Nucleus accumbens (tissue), 56 donors: ENCODE measurements at regions not wholly inside any gene's neighbourhood (a gene's known extent, or its start where the extent isn't known, plus 50 kb on each side); places are given as distances from the start of the nearest gene placed in this dataset.
A peak's percentile ranks its signal among the peaks of the same experiment; 100 is the strongest.

Experiments used
- DNase-seq, 56 donors: peaks; one replicate each; lab custom pipeline; 2025; lab: John Stamatoyannopoulos, UW

DNA sequence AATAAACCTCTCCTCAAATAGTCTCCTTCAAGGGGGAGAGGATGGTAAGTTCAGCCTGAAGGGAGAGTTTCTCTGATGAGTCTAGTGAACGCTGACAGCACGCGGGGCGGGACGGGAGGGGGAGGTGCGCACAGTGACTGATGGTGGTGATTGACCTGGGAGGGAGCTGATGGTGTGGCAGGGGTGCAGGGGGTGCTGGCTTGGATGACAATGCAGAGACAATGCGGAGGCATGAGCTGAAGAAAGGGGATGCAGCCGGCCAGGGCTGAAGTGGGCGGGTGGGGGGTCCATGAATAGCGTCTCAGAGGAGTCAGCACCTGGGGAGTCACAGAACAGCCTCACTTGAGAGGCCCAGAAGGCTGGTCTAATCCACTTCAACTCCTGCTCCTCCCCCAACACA lies 142.5 kb upstream of the PJA1 start:
- no peak for DNase-seq

DNA sequence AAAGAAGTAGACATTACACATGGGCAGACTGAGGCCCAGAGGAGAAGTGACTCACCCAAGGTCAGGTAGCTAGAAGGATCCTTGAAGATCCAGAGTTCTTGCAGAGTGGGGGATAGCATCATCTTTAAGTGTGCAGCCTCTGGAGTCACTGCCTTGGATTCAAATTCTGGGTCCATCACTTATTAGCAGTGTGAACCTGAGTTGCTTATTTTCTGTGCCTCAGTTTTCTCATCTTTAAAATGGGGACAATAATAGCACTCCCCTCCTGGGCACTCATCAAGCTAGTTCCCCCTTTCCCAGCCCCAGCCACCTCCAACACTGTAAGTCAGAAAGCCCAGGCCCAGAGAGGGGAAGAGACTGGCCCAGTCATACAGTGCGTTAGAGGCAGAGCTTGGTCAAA lies 141.8 kb upstream of the PJA1 start:
- no peak for DNase-seq

- DNase-seq = no peak
Measured at GRCh38 chrX:69306063-69306404, 140.8 kb upstream of the PJA1 start.

- peak in 8 of 56 donors; percentile 1 to 47 (median 2) for DNase-seq
Measured at GRCh38 chrX:69305333-69306062, 140.2 kb upstream of the PJA1 start.

GRCh38 chrX:69303231-69303630 lies 138.0 kb upstream of the PJA1 start:
- DNase-seq = no peak

GRCh38 chrX:69299951-69300714 lies 134.9 kb upstream of the PJA1 start:
- DNase-seq = no peak

DNA sequence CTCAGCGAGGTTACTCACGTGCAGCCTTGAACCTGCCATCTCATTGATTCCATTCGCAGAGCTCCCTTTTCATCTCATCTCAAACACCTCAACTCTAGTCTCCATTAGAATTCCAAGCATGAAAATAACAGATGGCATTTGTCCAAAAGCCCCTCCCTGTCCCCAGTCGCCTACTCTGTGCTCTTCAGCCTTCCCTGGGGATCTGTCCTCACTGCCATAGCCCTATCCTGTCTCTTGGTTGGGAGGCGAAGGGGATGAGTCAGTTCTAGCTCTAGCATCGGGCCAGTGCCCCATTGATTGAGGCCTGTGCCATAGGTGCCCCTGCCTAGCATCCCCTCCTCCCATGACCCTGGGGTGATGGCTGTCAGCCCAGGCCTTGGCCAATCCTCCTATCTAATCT lies 134.0 kb upstream of the PJA1 start:
- no peak for DNase-seq

- no peak for DNase-seq
Measured at GRCh38 chrX:69298466-69299140, 133.3 kb upstream of the PJA1 start.

- no peak for DNase-seq
Measured at GRCh38 chrX:69297506-69297905, 132.3 kb upstream of the PJA1 start.

DNA sequence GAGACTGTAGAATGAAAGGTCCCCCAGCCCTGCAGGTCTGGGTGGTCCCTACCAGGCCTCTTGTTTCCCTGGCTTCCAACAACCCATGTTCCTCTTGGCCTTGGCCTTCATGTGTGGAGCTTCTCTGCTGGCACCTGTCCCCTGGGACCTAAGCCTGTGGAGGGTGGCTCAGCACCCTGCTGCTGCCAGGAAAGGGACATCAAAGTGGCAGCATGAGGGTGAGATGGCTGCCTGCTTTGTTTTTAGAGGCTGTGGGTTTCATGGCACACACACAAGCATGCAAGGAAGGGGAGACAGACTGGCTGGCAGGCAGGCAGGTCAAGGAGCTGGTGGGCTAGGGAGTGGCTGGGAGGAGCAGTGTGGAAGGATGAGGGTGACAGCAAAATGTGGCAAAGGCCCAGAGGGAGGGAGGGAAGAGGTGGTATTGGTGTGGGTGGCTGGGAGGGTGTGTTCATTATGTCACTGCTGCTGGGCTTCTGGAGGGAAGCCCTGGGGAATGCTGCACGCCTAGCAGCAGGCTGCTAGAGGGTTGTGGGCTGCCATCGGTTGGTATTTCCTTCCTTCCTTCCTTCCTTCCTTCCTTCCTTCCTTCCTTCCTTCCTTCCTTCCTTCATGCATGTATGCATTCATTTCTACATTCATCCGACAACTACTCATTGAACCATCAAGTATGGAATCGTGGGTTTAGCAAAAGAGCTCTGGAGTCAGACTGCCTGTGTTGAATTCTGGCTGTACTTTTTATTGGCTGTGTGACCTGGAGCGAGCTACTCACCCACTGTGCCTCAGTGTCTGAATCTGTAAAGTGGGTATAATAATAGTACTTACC lies 128.7 kb upstream of the PJA1 start:
- no peak for DNase-seq

GRCh38 chrX:69291116-69291515 lies 125.9 kb upstream of the PJA1 start:
- no peak for DNase-seq

DNA sequence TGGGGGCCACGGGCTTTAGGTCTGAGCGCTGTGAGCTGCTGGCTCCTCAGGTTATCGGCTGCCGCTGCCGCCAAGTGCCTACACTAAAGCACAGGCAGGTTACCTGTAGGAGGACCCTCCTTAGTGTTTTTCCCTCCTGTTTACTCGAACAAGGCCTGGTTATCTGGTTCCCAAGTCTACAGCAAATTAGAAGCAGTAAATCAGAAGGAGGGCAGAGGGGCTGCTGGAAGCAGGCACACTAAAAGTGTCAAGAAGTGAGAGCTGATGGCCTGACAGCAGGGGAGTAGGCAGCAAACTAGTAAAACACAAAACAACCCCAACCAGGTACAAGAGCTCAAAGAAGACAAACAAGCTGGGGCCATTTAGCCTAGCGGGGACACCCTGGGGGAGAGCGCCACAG lies 125.0 kb upstream of the PJA1 start:
- DNase-seq = no peak

DNA sequence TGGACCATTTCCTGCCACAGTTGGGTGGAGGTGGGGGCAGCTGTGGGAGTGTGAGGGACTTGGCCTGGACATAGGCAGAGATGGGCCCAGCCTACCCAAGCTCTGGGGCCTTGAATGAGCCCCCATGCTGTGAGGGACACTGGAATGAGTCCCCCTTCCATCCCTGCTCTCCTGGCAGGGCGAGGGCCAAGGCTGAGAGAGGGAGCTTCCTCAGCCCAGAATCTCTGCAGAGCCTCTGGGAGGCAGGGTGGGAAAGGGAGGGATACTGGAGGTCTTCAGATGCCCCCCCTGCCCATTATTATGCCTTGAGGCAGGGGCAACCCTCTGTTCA lies 124.5 kb upstream of the PJA1 start:
- DNase-seq = no peak

DNA sequence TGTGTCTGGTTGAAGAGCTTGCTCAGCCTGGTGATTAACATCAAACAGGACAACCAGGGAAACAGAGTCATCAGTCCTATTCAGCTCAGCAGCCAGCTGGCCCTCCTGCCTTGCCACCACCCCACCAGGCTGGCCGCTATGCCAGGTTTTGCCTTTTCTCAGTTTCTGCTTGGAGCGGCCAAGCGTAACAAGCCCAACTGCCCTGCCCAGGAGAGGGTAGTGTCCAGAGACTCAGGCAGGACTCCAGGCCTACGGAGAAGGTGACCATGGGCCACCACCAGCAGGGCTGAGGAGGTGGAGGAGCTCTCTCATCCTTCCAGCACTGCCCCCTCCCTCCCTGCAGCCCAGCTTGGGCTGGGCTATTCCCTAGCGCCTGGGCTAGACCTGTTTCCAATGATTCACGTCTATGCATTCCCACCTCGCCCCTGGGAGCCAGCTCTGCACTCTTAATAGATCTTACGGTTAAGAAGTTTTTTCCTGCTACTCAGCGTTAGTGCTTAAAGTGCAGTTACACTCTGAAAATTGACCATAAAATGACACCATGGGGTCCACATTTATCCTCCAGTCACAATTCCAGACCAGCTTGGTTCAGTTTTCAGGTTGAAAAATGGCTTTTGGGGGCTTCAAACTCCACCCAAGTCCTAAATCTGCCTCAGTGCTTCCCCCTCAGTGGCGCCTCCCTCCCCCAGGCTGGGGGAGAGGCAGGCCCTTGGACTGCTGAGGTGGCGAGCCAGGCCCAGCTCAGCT lies 124.0 kb upstream of the PJA1 start:
- DNase-seq = no peak

DNA sequence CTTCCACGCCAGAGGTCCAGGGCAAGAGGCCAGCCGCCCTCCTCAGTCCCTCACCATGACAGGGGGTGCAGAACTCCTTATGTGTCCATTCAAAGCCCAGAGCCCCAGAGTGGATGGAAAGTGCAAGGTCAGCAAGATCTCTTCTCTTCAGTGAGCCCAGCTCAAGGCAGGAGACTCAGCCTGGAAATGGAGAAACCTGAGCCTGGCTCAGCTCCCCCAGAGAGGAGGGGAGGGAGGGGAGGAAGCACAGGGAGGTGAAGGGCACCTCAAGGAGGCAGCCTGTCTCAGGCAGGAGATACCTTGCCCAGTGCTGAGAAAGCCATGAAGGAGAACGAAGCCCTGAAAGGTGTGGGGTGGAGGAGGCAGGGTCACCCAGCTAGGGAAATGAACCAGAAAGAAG lies 121.8 kb upstream of the PJA1 start:
- DNase-seq = no peak

- no peak for DNase-seq
Measured at GRCh38 chrX:69286565-69286906, 121.3 kb upstream of the PJA1 start.

DNA sequence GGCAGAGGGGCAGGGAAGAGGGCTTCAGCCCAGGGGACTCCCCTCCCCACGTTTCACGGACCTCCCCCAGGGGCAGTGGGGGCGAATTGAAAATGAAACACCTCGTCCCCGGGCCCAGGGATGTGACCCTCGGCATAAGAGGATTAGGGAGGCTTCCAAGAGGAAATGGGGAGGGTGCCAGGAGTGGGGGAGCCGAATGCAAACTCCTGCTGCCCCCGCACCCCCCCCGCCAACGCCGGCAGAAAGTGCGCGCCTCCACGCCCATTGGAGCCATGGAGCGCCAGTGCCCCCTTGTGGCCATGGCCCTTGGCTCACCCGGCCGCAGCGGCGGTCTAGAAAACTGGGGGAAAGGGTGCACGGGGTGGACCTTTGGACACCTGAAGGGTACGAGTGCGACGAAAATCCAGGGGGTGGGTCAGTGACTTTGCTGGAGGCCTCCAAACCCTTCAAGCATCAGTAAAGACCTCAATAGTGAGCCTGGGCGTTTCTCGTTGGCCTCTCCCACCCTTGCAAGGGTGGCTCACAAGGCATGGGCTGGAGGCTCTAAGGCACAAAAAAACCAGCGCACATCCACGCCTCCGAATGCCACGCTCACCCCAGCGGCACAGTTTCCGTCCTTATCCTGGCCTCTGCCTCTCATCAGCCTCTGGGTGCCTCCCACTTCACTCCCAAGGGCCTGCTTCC lies 120.8 kb upstream of the PJA1 start:
- peak in 36 of 56 donors; percentile 0 to 68 (median 12) for DNase-seq

DNA sequence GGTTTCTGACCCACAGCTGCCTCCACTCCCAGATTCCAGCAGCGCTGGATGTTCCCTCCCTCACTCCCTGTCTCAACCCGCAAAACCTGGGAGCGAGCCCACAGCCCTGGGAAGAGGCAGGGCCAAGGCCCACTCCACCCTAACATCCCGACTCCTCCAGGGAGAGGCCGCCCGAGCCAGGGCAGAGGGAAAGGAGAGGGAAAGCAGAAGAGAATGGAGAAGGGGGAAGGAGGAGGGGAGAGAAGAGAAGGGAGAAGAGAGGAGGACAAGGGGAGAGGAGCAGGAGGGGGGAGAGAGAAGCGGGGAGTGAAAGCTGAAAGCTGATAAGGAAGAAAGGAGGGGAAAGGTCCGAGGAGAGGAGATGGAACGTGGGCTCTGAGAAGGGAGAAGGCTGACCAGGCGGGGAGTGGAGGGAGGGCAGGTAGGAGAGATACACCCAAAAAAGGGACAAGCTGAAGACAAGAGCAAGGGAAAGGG lies 120.2 kb upstream of the PJA1 start:
- no peak for DNase-seq

GRCh38 chrX:69284491-69284890 lies 119.2 kb upstream of the PJA1 start:
- no peak for DNase-seq
